D721Med (cell line): ENCODE measurements at regions not wholly inside any gene's neighbourhood (a gene's known extent, or its start where the extent isn't known, plus 50 kb on each side); places are given as distances from the start of the nearest gene placed in this dataset.

Experiments
- DNase-seq: peaks from one replicate; pipeline ENCODE4 v3.0.0; 2011; ENCODE audit warnings: low spot score; ENCODE audit not compliant: insufficient read length
- FAIRE-seq: peaks from 2 replicates; lab custom pipeline; 2011; peaks lifted over from hg19 to GRCh38; lab: Jason Lieb, UNC
- CTCF ChIP-seq: IDR thresholded peaks from 2 replicates; pipeline ENCODE4 v1.5.1; 2012; ENCODE audit warnings: mild to moderate bottlenecking, control low read depth; ENCODE audit not compliant: insufficient read depth; ENCODE audit errors: missing control alignments

GRCh38 chr2:103138123-103138901 lies 376.5 kb downstream of the TMEM182 start:
- DNase-seq (no peak), FAIRE-seq (no peak)
- no peak for TF ChIP-seq CTCF

DNA sequence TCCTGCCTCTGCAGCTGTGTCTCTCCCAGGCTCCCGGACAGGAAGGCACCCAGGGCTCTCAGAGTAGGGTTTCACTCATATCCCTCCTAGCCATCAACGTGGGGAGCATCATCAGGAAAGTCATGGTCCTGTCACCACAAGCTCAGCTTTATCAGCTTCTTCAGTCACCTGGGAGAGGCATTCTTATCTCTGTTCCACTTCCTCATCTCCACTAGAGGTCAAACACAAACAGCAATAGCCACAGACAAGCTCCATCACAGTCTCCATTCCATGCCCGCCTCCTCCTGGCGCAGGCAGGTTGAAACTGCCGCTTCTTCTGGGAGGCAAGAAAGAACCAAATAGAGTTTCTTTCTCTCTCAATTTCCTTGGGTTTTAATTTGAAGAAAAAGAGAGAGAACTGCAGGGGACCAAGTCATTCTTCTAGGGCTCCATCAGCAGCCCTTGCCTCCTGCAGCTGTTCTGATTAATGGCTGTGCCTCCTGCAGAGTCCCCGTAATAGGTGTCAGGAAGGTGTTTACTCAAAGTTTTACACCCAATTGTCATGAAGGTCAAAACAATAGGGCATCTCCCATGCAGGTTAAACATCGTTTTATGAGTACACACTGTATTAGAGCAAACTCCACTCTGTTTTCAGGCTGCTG lies 377.9 kb downstream of the TMEM182 start:
- no peak for DNase-seq
- FAIRE-seq, result no peak
- no peak for TF ChIP-seq CTCF

DNA sequence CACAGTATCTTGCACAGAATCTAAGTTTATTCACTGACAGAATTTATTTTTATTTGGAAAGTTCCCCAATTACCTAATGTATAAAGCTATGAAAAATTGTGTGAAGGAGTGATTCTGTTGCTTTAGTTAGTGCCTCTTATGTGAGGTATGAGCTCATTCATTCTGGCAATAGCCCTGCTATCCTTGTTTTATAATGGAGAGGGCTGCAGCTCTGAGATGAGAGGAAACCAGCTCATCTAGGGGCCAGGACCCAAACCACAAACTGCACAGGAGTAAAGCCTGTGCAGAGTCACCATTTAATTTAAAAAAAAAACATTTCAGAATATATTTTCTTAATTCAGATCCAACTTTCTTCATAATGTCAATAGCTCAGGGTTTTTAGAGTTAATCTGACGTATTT lies 383.0 kb downstream of the TMEM182 start:
- TF ChIP-seq CTCF, result no peak
- DNase-seq, result no peak
- FAIRE-seq, result no peak

DNA sequence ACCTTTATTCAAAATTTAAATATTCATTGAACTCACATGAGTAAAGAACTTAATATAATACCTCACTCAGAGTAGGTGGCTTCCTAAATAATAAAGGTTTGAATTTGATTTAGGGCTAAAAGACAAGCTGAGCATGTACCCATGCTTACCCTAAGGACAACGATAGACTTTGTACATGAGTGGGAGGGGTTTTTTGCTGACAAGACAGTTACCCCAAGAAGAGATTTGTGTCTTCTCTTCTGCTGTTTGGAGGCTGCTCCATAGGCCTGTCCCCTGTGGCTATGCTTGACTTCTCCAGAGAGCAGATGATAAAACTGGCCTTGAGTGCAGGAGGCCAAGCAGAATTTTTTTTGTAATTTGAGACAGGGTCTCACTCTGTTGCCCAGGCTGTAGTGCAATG lies 383.9 kb downstream of the TMEM182 start:
- FAIRE-seq (no peak), DNase-seq (no peak)
- no peak for TF ChIP-seq CTCF

DNA sequence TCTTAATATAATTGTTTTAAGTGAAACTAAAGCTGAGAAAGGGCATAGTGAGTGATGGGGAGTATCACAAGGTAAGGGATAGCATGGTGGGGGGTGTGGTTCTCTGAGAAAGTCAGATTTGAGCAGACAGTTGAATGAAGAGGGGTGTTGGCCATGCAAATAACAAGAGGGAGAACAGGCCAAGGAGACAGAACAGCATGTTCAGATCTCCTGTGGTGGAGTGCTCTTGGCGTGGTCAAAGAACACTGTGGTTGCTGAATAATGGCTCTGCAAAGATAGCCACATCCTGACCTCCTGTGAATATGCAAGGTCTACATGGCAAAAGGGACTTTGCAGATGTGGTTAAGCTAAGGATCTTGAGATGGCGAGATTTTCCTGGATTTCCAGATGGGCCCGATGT lies 389.2 kb downstream of the TMEM182 start:
- TF ChIP-seq CTCF, result no peak
- FAIRE-seq (no peak), DNase-seq (no peak)

GRCh38 chr2:103152556-103152955 lies 390.7 kb downstream of the TMEM182 start:
- DNase-seq, result no peak
- no peak for FAIRE-seq
- TF ChIP-seq CTCF, result no peak
